ENCODE measurements at regions not wholly inside any gene's neighbourhood (a gene's known extent, or its start where the extent isn't known, plus 50 kb on each side); places are given as distances from the start of the nearest gene placed in this dataset.

DNA sequence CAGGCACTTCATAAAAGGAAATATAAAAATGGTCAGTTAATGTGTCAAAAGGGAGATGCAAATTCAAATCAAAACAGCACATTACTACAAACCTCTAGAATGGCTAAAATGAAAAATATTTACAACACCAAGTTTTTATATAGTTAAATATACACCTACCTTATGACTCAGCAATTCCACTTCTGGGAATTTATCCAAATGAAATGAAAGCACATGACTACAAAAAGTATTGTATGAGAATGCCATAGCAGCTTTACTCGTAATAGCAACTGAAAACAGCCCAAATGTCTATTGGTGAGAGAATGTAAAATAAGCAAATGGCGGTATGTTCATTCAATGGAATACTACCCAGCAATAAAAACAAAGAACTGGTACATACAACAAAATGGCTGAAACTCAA is 175.8 kb upstream of the SPAG17 start:
- TF ChIP-seq, protein P1, sequence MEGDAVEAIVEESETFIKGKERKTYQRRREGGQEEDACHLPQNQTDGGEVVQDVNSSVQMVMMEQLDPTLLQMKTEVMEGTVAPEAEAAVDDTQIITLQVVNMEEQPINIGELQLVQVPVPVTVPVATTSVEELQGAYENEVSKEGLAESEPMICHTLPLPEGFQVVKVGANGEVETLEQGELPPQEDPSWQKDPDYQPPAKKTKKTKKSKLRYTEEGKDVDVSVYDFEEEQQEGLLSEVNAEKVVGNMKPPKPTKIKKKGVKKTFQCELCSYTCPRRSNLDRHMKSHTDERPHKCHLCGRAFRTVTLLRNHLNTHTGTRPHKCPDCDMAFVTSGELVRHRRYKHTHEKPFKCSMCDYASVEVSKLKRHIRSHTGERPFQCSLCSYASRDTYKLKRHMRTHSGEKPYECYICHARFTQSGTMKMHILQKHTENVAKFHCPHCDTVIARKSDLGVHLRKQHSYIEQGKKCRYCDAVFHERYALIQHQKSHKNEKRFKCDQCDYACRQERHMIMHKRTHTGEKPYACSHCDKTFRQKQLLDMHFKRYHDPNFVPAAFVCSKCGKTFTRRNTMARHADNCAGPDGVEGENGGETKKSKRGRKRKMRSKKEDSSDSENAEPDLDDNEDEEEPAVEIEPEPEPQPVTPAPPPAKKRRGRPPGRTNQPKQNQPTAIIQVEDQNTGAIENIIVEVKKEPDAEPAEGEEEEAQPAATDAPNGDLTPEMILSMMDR (IDR thresholded peaks at IDR 0.05; ENCODE audit: low read length) = no peak
- no peak for TF ChIP-seq EZH2 (IDR thresholded peaks at IDR 0.05; ENCODE audit: borderline replicate concordance, low read length)
